Renal pelvis (tissue), 1 donor: ENCODE measurements at regions not wholly inside any gene's neighbourhood (a gene's known extent, or its start where the extent isn't known, plus 50 kb on each side); places are given as distances from the start of the nearest gene placed in this dataset.
"Not testable (repeated sequence)": the region's sequence is repeated elsewhere in the genome, so short reads cannot be mapped to it uniquely, and the experiment has no call there.

Source experiments
- DNase-seq: peaks from one replicate; pipeline ENCODE4 v3.0.0-alpha.2; 2013

- DNase-seq = no peak
Measured at GRCh38 chr14:103260629-103261124, 73.4 kb upstream of the EIF5 start.

GRCh38 chr14:103267226-103267910 lies 66.7 kb upstream of the EIF5 start:
- no peak for DNase-seq

GRCh38 chr14:103271189-103271588 lies 62.8 kb upstream of the EIF5 start:
- DNase-seq = no peak

DNA sequence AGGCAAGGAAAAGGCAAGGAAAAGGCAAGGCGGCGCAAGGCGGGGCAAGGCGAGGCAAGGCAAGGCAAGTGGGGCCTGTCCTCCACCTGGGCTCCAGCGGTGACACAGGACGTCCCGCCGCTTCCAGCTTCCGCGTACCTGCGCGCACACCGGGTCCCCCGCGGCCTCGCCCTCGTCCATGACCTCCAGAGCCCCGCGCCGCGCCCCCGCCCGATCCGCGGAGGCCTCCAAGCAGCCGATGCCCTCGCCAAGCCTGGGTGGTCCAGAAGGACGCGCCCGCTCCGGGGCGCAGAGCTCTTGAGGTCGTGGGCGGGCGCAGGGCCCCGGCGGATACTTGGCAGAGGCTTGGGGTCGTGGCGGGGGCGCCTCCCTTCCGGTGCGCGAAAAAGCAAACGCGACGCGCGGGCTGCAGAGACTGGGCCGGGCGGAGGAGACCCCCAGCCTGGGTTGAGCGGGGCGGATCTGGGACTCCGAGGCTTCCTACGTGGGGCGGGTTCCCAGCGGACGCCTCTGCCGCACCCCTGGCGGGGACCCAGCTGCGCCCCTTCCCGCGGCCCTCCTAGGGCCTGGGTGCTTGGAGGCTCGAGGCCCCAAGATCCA lies 60.8 kb upstream of the EIF5 start:
- DNase-seq = no peak

GRCh38 chr14:103273745-103274615 lies 60.1 kb upstream of the EIF5 start:
- no peak for DNase-seq

- no peak for DNase-seq
Measured at GRCh38 chr14:103275000-103275399, 59.0 kb upstream of the EIF5 start.

DNA sequence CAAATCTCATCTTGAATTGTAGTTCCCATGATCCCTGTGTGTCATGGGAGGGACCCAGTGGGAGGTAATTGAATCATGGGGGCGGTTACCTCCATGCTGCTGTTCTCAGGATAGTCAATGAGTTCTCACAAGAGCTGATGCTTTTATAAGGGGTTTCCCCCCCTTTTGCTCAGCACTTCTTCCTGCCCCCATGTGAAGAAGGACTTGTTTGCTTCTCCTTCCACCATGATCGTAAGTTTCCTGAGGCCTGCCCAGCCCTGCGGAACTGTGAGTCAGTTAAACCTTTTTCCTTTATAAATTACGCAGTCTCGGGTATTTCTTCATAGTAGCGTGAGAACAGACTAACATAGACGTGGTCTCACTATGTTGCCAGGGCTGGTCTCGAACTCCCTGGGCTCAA lies 56.1 kb upstream of the EIF5 start:
- no peak for DNase-seq

- no peak for DNase-seq
Measured at GRCh38 chr14:103279142-103280025, 54.7 kb upstream of the EIF5 start.

DNA sequence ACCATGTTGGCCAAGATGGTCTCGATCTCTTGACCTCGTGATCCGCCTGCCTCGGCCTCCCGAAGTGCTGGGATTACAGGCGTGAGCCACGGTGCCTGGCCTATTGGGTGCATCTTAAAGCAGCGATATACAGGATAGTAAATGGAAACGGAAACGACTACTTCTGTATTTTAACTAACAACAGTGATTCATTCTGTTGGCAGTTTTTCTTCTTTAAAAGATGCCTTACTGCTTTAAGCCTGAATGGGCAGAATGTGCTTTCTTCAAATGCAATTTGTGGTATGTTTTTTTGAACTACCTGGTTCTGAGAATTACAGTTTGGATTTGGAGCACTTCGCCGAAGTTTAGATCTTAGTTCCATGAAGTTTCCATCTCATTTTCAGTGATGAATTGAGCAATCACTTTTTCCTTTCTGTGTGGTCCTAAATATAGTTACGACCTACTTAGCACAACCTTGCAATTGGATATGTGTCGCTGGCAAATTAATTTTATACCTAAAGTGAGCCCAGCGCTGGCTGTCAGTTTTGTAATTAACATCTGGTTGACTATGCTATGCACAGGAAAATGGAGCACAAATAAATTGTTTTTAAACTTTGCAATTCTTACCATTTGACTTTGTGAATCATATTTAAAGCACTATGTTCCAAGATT lies 53.6 kb upstream of the EIF5 start:
- DNase-seq = no peak

- DNase-seq = peak; percentile 84
Measured at GRCh38 chr14:103281496-103282231, 52.4 kb upstream of the EIF5 start.

DNA sequence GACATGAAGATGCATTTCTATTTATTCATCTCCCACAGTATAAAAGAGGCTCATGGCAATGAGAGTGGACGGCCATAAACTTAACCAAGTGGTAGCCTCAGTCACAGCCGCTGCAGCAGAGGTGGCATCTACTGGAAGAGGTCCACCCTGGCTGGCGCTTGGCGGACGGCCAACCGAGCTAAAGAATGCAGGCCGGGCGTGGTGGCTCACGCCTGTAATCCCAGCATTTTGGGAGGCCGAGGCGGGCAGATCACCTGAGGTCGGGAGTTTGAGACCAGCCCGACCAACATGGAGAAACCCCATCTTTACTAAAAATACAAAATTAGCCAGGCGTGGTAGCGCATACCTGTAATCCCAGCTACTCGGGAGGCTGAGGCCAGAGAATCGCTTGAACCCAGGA lies 51.7 kb upstream of the EIF5 start:
- not testable (repeated sequence) for DNase-seq

DNA sequence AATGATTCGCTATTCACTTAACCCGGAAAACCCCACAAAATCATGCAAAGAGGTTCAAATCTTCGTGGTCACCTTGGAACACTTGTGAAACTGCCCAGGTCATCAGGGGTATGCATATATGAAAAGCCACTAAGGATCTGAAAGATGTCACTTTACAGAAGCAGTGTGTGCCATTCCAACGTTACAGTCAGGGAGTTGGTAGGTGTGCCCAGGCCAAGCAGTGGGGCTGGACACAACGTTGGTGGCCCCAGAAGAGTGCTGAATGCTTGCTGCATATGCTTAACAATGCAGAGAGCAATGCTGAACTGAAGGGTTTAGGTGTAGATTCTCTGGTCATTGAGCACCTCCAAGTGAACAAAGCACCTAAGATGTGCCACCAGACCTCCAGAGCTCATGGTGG lies 51.1 kb upstream of the EIF5 start:
- no peak for DNase-seq

DNA sequence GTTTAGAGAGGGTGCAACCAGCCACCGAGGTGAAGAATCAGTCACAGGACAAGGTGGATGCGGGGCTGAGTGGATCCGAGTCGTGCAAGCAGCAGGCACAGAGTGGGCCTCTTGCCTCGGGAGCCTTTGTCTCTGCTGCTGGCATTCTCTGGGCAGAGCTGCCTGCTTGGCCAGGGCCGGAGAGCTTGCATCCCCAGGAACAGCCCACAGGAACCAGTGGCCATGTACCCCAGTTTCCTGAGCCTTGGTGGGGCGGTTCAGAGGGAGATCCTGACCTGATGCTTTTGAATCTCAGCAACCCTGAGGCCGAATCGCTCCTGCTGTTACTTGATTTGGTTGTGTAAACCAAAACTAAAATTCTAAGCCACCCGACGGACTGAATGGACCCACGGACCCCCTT lies 50.1 kb upstream of the EIF5 start:
- no peak for DNase-seq
